Fibroblast of villous mesenchyme (primary cell): ENCODE measurements at regions not wholly inside any gene's neighbourhood (a gene's known extent, or its start where the extent isn't known, plus 50 kb on each side); places are given as distances from the start of the nearest gene placed in this dataset. TPM values are rescaled to one million over a fixed set of nuclear protein-coding genes. Genes with fewer than 3 reads are reported as not detected.

Experiments used
- DNase-seq: peaks from one replicate; pipeline ENCODE4 v3.0.0-alpha.2; 2010; ENCODE audit warnings: low read depth
- H3K4me3 ChIP-seq: 2 replicates; pipeline ENCODE4 v1.5.1; 2011; ENCODE audit warnings: low read depth, mild to moderate bottlenecking, low read length
- small RNA-seq: library from RNA; depleted of rRNA; stranded (forward); fragments of <200 nt; gene quantifications from one replicate; pipeline ENCODE3, GENCODE V24; 2012
- TF ChIP-seq, protein P1 (sequence below): IDR thresholded peaks from 2 replicates; pipeline ENCODE4 v1.5.1; 2012; ENCODE audit warnings: low read depth, mild to moderate bottlenecking, low read length; ENCODE audit not compliant: insufficient read depth

DNA sequence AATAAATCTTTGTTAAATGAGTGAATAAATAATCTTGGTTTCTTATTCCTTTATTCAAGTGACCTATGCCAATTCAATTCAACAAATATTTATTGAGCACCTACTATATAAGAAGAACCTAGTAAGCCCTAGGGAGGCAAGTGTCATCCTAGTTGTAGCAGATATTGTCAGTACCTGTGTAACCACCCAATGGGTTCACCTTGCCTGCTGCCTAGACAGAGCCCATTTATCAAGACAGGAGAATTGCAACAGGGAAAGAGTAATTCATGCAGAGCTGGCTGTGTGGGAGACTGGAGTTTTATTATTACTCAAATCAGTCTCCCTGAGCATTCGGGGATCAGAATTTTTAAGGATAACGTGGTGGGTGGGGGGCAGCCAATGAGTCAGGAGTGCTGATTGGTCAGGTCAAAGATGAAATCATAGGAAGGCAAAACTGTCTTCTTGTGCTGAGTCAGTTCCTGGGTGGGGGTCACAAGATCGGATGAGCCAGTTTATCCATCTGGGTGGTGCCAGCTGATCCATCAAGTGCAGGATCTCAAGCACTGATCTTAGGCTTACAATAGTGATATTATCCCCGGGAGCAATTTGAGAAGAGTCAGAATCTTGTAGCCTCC lies 53.8 kb upstream of the KCNA3 start:
- TF ChIP-seq, protein P1, sequence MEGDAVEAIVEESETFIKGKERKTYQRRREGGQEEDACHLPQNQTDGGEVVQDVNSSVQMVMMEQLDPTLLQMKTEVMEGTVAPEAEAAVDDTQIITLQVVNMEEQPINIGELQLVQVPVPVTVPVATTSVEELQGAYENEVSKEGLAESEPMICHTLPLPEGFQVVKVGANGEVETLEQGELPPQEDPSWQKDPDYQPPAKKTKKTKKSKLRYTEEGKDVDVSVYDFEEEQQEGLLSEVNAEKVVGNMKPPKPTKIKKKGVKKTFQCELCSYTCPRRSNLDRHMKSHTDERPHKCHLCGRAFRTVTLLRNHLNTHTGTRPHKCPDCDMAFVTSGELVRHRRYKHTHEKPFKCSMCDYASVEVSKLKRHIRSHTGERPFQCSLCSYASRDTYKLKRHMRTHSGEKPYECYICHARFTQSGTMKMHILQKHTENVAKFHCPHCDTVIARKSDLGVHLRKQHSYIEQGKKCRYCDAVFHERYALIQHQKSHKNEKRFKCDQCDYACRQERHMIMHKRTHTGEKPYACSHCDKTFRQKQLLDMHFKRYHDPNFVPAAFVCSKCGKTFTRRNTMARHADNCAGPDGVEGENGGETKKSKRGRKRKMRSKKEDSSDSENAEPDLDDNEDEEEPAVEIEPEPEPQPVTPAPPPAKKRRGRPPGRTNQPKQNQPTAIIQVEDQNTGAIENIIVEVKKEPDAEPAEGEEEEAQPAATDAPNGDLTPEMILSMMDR: no peak
- DNase-seq: no peak
- H3K4me3 ChIP-seq: no peak overlapping the region

DNA sequence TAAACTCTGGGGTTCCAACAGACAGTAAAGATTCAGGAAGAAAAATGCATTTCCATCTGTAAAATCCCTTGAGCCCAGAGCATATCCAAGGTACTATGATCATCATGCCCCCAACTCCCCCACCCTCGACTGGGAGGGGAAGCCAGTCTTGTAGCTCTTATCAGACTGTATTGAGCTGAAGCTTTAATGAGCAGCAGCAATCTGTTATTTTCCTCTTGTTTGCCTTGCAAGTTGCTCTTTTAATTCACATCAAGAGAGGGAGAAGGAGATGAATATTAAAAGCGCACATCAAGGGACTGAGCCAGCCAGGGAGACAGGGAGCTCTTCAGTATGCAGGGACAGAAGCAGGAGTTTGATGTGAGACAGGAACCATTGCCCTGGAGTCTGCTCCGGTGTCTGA lies 52.5 kb upstream of the KCNA3 start:
- no peak for DNase-seq
- TF ChIP-seq, protein P1: no peak
- H3K4me3 ChIP-seq: no peak overlapping the region

DNA sequence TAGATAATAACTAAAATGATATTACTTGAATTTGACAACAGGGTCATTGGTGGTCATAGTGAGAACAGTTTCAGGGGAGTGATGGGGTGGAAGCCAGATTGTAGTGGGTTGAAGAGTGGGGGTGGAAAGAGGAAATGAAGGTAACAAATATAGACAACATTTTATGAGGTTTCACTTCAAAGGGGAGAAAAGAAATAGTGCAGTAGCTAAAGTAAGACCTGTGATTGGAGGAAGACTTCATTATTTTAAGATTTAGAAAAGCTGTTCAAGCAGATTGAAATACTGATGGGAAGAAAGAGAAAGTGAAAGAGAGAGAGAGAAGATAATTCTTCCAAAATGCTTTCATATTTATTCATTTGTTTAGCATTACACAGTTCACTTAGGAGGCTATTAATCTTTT lies 52.0 kb upstream of the KCNA3 start:
- H3K4me3 ChIP-seq: no peak overlapping the region
- TF ChIP-seq, protein P1: no peak
- no peak for DNase-seq

Small RNA genes in the stretch of these regions (small RNA-seq; reads per million reads assigned to genes)
- gene RF00019: not detected
